Stimulated activated CD4-positive, alpha-beta T cell treated with anti-CD3 and anti-CD28 coated beads, Interleukin-4, amount 100 ng/mL, for 24 hours (primary cell): ENCODE measurements at regions not wholly inside any gene's neighbourhood (a gene's known extent, or its start where the extent isn't known, plus 50 kb on each side); places are given as distances from the start of the nearest gene placed in this dataset.

ENCODE experiments used
- DNase-seq: peaks from one replicate; pipeline ENCODE4 v3.0.0-alpha.2; 2020

DNA sequence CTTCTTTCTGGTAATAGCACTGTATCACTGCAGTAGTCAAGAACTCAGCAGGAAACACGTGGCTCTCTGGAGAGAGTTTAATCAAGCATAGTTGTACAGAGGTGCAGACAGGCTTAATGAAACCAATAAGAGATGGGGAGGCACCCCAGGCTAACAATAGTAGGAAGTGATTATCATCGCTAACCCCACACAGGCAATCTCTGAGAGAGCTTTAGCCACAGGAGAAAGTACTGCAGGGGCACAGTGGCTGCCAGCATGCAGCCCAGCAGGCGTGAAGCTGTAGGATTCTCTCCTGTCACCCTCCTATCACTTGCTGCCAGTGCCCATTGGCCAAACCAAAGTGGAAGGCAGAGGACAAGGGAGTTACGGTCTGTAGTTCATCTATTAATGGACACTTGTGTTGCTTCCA lies 450.0 kb upstream of the RASGEF1B start:
- DNase-seq: no peak

DNA sequence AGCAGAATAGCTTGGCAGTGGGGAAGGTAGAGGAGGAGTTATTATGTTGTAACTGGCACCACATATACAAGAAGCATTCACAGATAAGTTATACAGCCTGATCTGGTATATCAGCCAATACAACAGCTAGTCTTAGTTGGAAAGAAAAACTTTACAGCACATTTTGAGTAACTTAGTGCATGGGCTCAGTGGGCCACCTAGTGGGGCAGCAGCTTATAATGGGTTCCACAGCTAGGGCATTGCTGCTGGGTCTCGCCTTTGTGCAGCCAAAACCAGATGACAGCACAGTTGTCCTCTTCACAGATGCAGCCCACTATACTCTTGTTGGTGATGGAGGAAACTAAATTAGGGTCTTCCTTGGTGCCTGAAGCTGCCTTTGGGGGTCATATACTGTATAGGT lies 448.1 kb upstream of the RASGEF1B start:
- DNase-seq: no peak

DNA sequence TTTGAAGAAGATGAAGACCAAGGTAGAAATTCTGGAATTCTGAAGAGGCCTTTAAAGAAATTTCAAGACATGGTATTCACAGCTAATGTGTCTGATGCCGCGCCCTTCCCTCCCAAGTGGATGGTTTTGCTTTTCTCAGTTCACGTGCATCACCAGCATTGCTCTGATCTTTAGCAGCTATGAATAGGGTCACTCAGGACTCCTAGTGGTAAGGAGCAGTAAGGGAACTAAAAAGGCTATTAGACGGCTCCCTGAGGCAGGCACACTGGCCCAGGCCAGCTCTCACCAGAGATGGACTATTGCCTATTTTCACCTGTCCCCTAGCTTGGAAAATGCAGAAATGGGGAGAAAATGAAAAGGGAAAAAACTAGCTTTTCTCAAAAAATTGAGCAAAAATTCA lies 447.5 kb upstream of the RASGEF1B start:
- no peak for DNase-seq

DNA sequence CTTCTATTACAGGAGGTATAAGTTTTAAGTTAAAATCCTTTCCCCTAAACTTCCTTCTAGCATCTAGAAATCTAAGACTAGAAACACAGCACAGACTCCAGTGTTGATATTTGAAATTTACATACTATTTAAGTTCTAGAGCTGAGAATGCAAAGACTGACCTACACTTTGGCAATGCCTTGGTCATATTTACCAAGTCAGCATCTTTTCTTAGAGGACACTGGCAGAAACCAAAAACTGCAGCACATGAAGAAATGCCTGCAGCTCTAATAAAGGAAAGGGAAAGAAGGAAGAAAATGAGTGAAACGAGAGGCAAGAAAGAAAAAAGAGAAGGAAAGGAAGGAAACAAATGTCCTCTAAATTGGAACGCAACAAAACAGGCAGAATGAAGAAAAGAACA lies 443.7 kb upstream of the RASGEF1B start:
- DNase-seq: no peak

DNA sequence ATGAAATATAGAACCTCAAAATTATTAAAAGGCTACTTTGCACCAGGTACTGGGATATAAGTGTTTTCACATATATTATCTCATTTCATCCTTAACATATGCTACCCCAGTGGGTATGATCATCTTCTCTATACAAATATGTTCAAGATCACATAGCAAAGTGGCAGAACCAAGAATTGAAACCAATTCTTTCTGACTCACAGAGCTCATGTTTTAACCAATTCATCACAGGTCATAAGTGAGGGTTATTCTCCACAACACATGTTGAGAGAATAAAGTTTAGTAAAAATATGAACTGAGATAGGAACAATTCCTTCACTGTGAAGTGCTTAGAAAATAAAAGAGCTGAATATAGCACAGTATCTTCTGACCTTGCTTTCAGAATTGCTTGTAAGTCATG lies 442.9 kb upstream of the RASGEF1B start:
- no peak for DNase-seq

DNA sequence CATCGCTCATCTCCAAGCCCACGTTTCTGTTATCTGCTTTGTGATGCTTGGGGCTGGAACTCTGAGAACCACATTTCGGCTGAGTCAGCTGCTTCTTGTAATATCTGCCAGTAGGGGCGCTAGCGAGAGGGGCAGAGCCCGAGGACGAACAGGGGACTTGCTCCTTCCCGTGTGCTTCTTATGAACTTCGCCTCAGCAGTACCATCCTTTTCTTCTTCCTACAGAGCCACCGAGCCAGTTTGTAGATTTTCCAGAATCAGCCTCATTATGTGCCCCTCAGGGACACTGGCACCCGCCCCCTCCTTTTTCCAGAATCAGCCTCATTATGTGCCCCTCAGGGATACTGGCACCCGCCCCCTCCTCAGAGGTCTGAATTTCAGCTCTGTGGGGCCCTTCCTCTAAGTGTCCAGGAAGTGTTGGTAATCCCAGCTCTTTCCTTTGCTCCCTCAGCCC lies 441.7 kb upstream of the RASGEF1B start:
- DNase-seq: peak; percentile 62

DNA sequence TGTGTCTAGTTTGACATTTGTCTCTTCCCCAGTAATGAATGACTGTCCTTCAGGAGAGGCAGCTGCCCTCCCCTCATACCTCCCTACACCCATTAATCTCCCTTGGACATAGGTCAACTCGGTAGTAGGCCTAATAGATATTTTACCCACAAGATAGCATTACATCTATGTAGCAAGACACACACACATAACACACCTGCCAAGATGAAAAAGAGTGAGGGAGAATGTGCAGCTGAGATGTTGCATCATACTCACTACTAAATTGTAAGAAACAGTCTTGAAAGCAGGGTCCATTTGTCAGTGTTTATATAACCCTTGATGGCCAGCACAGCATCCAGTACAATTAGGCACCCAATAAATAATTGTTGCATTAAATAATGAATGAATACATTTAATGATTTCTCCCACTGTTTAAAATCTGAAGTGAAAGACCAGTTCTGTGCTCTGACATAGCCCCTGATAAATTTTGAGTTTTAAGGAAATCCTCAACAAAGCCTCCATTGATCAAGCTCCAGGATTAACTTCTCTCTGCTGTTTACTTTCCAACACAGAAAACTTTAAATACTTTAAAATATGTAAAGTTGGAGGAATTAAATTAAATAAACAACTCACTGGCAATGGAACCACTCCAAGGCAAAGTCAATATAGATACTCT lies 440.8 kb upstream of the RASGEF1B start:
- DNase-seq: no peak

DNA sequence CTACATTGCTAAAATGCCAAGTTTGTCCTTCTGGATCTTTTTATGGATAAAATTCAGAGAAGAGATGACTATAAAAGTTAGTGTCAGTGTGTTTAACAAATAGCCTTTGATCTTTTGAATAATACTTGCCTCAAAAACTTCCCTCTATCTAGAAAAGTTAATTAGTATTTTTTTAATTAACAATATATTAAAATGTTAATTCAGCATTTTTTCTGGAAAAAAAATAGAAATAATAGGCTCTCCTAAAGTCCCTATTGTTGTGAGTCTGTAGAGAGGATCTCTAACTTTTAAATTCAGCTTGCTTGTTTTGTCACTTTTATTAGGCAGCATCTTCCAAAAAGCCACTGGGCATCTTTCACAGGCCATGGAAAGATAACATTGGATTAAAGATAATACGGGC lies 435.2 kb upstream of the RASGEF1B start:
- DNase-seq: no peak

DNA sequence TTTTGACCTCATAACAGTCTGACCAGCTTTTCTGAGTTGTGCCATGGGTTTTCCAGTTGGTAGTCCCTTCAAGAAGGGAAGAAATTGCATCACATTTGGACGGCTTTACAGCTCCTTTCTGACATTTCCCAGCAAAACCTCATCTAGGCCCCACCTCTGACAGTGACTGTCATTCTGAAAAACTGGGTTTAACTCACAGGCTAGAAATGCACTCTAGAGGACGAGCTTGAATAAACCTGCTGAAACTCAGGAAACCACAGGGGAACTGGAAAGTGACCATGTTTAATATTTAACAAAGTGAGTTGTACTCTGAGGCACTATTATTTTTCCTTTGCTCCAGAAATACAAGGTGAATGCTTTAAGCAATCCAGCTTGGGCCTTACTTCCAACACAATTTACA lies 434.3 kb upstream of the RASGEF1B start:
- DNase-seq: no peak

DNA sequence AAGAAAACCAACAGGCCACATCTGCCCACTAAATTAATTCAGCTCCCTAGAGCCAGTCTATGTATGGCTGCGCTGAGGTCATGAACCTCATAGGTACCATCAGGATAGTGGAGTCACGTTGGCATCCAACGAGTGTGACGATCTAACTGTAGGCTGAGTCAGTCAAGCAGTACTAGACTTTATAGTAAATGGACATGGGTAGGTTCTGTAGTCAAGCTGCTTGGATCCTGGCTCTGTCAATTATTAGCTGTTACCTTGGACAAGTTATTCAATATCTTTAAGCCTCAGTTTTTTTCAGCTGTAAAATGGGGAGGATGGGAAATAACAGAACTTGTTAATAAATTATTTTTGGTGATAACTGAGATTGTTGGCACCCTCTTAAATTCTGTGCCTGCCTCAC lies 432.4 kb upstream of the RASGEF1B start:
- no peak for DNase-seq

DNA sequence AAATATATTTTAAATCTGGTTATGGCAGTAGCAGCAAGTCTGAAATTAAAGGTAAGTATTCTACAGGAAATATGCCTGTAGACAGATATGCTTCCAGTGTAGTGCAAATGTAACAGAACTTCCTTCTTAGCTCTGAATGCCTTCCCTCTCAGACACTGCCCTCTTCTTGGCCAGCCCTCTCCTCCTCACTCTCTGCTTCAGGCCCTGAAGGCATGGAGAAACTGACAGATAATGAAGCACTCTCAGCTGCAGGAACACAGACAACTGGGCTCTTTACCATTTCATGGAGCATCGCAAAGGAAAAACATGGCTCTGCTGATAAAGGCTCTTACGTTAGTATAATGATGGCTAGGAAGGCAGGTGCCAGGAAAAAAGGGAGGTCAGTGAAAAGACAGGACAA lies 431.5 kb upstream of the RASGEF1B start:
- DNase-seq: no peak

DNA sequence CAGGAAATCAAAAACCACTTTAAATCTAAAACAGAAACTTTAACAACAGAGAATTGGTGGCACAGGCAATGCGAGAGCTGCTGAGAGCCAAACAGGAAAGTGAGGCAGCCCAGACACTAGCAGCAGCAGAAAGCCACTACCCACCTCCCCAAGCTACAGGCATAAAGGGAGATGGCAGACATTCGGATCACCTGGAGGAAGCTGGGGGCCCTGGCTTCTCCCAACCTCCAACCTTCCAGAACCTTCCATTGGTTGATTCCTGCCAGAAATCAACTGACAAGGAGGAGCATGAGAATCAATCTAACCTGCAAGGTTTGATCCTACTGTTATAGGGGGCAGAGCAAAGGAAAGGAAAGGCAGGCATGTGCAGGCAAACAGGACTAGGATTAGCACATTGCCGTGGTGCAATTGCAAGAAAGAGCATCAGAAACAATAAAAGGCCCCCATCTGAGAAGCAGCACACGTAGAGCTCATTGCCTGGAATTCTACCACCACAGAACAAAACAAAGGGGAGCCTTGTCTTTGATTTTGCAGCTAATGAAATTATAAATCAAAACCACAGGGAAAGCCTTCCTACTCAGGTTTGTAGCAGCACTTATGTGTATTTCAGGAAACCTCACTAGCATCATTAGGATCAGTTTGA lies 427.3 kb upstream of the RASGEF1B start:
- no peak for DNase-seq

DNA sequence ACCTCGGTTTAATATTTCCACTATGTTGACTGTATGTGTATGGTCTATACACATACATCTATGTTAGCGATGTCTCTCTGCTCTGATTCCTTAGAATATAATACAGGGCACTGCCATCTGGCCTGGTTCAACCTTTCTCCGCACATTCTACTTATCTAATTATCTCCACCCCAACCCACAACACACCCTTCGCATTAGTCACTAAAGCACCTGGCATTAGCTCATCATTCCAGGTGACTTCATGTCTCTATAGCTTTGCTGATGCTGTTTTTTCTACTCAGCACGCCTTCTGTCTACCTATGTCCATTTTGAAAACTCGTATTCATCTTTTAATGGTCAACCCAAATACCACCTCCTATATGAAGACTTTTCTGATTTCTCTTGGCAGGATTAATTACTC lies 425.2 kb upstream of the RASGEF1B start:
- no peak for DNase-seq

DNA sequence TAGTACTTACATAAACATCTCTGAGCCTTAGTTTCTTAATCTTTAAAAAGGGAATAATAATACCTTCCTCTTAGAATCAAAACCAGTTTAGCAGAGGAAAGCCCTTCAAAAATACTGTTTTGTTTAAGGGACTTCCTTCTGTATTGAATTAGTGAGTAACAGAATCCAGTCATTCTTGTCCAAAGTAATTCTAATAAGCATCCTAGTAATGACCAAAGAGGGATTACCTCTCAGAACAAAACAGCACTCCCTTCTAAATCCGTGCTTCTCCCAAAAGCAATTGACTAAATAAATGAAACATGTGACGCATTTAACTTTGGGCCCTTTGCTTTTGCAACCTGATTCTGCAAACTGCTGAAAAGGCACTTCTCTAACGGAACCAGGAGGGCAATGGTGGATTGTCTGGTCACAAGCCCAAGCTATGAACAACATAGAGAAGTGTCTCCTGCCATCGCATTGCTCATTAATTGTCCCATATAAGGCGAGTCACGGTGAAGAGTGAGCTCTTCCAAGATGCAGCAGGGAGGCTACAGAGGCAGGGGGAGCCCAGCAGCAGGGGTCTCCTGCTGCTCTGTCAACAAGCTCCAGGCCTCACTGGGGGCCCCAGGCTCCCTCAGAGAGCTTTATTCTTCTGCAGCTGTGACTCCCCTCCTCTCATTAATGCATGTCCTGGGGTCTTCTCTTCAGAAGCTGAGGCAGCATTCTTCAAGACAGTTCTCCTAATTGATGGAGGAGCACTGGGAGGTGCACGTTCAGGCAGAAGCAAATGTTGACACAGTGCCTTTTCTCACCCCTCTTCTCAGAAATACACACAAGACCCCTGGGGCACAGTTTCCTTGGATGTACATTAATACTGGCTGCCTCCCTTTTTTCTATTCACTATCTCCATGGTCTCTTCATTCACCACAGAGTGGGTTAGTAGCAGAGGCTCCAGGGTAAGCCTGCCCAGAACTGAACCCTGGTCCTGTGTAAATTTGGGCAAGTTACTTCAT lies 419.6 kb upstream of the RASGEF1B start:
- DNase-seq: no peak

DNA sequence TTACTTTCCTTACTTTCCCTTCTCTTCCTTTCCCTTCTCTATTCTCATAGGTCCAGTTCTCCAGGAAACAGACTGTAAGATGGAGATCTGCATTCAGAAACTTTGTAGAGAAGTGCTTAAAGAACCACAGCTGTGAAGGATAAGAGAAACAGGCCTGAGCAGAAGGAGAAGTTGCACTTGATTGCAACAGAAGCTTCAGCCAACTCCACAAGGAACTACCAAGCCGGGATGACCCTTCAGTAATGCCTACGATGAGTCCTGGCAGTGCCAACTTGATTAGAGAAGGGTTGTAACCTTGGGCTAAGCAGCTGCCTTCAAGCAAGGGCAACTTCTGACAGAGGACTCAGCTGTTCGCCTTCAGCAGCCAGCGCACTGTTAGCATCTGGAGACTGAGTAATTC lies 413.3 kb upstream of the RASGEF1B start:
- no peak for DNase-seq

DNA sequence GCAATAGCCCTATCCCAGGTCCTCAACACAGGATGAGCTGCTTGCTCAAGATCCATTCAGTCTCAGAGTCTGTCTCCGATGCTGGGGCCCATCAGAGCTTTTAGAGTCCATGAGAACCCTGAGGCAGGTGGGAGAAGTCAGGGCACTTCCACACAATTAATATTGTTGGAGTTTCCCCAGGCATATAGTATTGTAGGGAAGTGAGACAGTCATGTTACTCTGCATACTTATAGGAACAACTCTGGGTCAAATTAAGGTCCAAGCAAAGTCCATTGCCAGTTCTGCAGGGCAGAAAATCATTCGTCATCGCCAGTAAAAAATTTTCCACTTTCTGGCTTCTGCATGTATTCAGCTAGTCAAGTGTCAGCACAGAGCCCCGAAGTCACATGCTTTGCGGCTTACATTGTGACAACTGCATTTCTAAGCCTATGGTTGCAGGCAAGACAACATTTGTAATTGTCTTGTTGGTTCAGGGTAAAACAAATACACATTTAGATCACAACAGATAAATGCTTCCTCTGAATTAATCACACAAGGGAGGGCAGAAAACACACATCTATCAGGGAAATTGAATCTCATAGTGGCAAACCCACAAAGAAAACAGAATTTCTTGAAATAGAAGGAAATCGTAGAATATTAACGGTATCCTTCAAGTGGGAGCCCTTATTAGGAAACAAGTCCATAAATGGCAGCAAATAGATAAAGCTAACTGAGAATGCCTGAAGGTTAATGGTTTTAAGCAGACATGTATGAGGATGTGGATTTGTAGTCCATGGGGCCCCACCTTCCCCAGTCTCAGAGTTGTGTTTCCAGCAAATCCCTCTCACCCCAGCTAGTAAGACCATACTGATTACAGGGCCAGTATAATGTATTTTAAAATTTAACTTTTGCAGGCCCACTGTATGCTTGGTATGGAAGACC lies 412.1 kb upstream of the RASGEF1B start:
- no peak for DNase-seq

DNA sequence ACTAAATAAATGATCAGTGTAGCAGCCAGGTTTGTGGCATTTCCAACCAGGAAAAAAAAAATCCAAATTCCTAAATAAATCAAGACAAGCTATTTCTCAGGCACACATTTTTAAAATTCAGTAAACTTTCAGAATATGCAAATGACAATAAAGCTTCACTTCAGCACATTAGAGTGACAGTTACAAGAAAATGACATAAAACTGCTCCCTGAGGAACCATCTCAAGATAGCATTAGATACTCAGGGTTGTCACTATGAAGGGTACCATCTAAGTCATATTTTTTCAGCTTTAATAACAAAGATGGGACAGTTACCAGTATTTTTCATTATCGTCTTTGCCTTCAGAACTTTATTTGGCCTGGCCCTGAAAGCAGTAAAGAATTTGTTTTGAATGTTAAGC lies 411.3 kb upstream of the RASGEF1B start:
- DNase-seq: no peak

DNA sequence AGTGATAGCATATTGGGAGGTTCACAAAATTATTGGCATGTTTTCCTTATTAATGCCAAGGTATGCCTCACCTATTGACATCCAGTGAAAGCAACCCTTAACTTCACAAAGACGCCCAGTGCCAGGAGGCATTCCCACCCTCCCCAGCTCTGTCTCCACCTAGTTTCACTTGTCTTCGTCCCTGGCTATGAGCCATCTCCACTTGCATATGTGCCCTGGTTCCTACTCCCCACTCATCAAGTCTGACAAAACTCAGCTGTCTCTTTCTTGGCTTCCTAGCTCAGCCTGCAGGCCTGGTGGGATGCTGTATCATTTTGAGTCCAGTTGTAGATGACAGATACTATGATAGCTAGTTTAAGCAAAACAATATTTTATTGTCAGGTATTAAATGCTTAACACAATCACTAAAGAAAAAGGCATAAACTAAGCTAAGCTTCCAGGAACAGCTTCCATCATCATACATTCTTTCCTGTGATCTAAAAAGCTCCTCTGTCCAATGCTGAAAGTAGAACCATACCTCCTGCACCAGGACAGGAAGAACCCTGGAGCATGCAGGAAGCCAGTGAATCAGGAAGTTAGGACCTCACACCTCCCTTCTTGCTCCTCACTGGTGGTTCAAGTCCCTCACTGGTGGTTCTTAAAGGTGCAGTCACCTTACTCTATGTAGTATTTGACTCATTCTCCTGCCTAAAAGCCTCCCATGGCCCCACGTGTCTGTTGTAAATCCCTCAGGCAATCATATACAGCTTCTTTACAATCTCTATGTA lies 410.3 kb upstream of the RASGEF1B start:
- DNase-seq: no peak

DNA sequence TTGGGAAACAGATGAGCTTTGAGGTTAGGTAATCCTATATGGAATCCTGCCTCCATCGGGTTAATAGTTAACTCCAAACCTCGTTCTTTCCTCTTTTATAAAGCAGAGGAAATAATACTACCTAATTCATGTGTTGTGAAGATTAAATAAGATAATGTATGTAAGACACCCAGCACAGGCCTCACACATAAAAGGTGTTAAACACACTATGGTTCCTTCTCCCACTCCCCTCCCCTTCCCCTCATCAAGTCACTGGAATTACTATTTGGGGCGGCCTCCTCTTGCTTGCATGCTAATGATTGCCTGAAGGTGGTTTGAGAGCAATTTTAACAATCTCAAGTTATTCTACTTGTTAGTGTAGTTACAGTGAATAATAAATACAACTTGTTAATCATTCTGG lies 404.4 kb upstream of the RASGEF1B start:
- no peak for DNase-seq

DNA sequence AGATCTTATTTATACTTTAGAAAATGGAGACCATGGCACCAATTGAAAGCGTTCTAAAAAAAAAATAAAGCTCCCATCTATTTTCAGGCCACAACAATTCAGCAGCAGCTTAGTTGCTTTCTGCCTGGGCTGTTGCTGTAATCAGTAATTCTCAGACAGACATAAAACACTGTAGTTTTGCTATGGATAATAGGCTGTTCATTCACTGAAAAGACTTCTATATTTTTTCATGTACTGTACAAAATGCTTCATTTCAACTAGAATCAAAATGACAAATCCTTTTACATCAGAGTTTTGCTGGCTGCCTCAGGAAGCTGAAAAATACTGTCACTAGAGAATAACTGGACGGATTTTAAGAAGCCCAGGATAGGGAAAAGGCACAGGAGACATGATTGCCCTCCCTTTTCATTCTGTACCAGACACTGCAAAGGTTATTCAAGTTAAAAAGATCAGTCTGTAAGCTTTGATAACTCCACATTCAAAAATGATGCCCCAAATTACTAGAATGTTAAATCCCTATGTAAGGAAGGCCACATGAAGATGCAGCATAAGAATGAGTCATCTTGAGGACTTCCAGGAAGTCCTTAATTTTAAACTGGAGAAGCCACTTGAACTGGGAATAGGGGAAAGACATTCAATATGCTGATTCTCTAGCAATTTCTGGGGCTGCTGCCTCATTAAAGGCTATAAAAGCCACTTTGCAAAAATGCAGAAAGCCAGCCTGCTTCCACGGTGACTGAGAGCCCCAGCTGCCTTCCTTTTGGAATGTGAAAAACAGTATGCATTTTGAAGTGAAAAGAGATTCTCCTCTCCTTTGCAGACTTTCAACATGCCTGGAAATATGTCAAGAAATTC lies 403.2 kb upstream of the RASGEF1B start:
- DNase-seq: no peak

DNA sequence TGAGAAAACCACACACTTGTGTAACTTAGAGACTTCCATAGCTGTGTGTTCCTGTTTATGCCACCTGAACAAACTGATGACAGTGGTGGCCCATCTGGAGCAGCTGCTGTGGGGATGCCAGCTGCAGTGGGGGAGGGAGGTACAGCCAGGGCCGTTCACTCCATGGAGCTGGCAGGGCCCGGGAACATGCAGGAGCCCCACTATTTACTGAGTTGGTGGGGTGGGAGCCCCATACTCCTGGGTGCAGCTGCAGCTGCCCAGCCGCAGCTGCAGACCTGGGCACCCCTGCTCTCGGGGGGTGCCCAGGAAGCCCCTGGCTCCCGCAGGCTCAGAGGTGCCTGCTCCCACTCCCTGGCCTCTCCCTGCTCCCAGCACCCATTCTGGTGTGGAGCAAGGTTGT lies 398.6 kb upstream of the RASGEF1B start:
- DNase-seq: no peak
